KMS-11 (cell line): ENCODE measurements at regions not wholly inside any gene's neighbourhood (a gene's known extent, or its start where the extent isn't known, plus 50 kb on each side); places are given as distances from the start of the nearest gene placed in this dataset.

Experiments used
- H2AFZ ChIP-seq: fragments of 200-600 bp; sonication (generic); 2 replicates; pipeline ENCODE4 v1.6.1; 2016; ENCODE audit warnings: antibody characterized with exemption, mixed run types, low read depth
- H3K27ac ChIP-seq: fragments of 200-600 bp; sonication (generic); 2 replicates; pipeline ENCODE4 v1.6.1; 2016; ENCODE audit warnings: mild to moderate bottlenecking, mixed run types
- H3K27me3 ChIP-seq: fragments of 200-600 bp; sonication (generic); 2 replicates; pipeline ENCODE4 v1.6.1; 2017; ENCODE audit warnings: mild to moderate bottlenecking, low read depth, mixed run types, moderate library complexity; ENCODE audit not compliant: insufficient read depth
- H3K36me3 ChIP-seq: fragments of 200-600 bp; sonication (generic); 2 replicates; pipeline ENCODE4 v1.6.1; 2017; ENCODE audit warnings: mild to moderate bottlenecking, mixed run types; ENCODE audit not compliant: insufficient read depth
- H3K4me1 ChIP-seq: fragments of 200-600 bp; sonication (generic); 2 replicates; pipeline ENCODE4 v1.6.1; 2016; ENCODE audit warnings: mild to moderate bottlenecking, low read depth, mixed run types; ENCODE audit not compliant: poor library complexity, severe bottlenecking
- H3K4me2 ChIP-seq: fragments of 200-600 bp; sonication (generic); 2 replicates; pipeline ENCODE4 v1.7.0; 2016; ENCODE audit warnings: mild to moderate bottlenecking, mixed run types
- H3K4me3 ChIP-seq: fragments of 200-600 bp; sonication (generic); IDR thresholded peaks from 2 replicates; pipeline ENCODE4 v1.6.1; 2017; ENCODE audit warnings: low read depth, low read length, mixed read lengths; ENCODE audit not compliant: insufficient read depth
- H3K79me2 ChIP-seq: fragments of 200-600 bp; sonication (generic); 2 replicates; pipeline ENCODE4 v1.6.1; 2016; ENCODE audit warnings: low read depth, mixed run types; ENCODE audit not compliant: insufficient read depth
- H3K9ac ChIP-seq: fragments of 200-600 bp; sonication (generic); 2 replicates; pipeline ENCODE4 v1.6.1; 2016; ENCODE audit warnings: mild to moderate bottlenecking, mixed run types
- H4K20me1 ChIP-seq: fragments of 200-600 bp; sonication (generic); 2 replicates; pipeline ENCODE4 v1.6.1; 2016; ENCODE audit warnings: mild to moderate bottlenecking, mixed run types; ENCODE audit not compliant: insufficient read depth
- TF ChIP-seq, protein P1 (sequence below): fragments of 200-600 bp; sonication (generic); conservative IDR thresholded peaks from 2 replicates; pipeline ENCODE4 v1.6.1; 2017; ENCODE audit warnings: low read depth, mild to moderate bottlenecking, antibody characterized with exemption, low read length, moderate library complexity, mixed read lengths

DNA sequence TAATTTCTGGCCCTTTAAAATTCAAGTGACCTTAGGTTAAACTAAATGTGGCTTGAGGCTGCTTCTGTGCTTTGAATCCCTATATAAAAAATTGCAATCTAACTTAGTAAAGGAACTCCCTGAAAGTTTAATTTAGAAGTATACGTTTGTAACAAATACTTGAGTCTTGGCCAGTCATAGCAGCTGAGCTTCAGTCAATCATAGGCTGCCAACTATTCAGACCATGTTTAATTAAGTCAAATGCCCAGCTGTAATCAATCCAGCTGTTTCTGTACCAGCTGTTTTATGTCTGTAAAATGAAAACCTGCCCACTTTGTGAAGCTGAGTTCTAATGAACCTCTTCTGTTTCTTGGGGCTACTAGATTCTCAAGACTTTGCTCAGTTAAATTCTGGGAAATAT is 760.1 kb downstream of the MAT2B start:
- Histone ChIP-seq H2AFZ (no peak overlapping the region), H3K36me3 (no peaks in the 10 kb centered on the region), H3K4me3 (no peak overlapping the region), H3K79me2 (no peaks in the 10 kb centered on the region), H3K4me2 (no peak overlapping the region), H4K20me1 (no peaks in the 10 kb centered on the region), H3K27ac (no peak overlapping the region), H3K27me3 (no peaks in the 10 kb centered on the region), H3K9ac (no peak overlapping the region), H3K4me1 (no peaks in the 10 kb centered on the region)
- TF ChIP-seq, protein P1, sequence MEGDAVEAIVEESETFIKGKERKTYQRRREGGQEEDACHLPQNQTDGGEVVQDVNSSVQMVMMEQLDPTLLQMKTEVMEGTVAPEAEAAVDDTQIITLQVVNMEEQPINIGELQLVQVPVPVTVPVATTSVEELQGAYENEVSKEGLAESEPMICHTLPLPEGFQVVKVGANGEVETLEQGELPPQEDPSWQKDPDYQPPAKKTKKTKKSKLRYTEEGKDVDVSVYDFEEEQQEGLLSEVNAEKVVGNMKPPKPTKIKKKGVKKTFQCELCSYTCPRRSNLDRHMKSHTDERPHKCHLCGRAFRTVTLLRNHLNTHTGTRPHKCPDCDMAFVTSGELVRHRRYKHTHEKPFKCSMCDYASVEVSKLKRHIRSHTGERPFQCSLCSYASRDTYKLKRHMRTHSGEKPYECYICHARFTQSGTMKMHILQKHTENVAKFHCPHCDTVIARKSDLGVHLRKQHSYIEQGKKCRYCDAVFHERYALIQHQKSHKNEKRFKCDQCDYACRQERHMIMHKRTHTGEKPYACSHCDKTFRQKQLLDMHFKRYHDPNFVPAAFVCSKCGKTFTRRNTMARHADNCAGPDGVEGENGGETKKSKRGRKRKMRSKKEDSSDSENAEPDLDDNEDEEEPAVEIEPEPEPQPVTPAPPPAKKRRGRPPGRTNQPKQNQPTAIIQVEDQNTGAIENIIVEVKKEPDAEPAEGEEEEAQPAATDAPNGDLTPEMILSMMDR, result no peak

DNA sequence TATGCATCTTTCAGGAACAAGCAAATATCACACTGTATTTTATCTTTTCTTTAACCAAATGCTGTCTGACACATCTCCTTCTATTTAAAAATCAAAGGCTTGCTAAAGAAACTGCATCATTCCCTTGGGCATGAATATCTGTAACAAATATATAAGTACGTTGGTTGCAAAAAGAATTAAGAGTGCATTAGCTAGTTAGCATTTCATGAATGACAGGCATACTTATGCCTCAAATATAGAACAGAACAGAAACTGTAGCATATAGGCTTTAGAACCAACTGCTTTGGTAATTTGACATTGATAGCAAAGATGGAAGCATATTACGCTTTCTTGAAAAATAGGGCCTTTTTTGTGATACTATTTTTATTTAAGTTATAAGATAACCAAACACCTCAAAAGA is 761.2 kb downstream of the MAT2B start:
- H3K27me3 ChIP-seq, result no peaks in the 10 kb centered on the region
- no peak overlapping the region for H3K9ac ChIP-seq
- H3K4me1 ChIP-seq, result no peaks in the 10 kb centered on the region
- no peak overlapping the region for H3K27ac ChIP-seq
- H2AFZ ChIP-seq, result no peak overlapping the region
- H3K4me3 ChIP-seq, result no peak overlapping the region
- H4K20me1 ChIP-seq, result no peaks in the 10 kb centered on the region
- TF ChIP-seq, protein P1, result no peak
- H3K79me2 ChIP-seq, result no peaks in the 10 kb centered on the region
- no peak overlapping the region for H3K4me2 ChIP-seq
- H3K36me3 ChIP-seq, result no peaks in the 10 kb centered on the region

DNA sequence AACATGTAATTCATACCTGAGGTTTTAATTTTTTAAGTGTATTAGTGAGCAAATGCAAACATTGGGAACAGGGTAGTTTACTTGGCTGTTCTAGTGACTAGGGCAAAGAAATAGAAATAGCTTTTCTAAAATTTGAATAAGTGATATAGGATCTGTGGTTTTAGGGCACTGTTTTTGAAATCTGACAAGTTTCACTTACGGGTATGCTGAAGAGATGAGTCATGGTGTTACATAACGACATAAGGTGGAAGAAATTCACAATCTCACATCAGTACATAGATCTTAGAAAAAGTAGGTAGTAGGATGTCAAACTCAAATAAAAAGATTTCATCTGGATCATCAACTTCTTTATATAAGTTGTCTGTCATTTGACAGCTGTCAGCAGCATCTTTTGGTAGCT is 772.3 kb downstream of the MAT2B start:
- H3K4me2 ChIP-seq, result no peak overlapping the region
- H3K27me3 ChIP-seq, result no peaks in the 10 kb centered on the region
- no peaks in the 10 kb centered on the region for H4K20me1 ChIP-seq
- no peaks in the 10 kb centered on the region for H3K36me3 ChIP-seq
- no peak overlapping the region for H2AFZ ChIP-seq
- TF ChIP-seq, protein P1, result no peak
- no peaks in the 10 kb centered on the region for H3K4me1 ChIP-seq
- no peak overlapping the region for H3K9ac ChIP-seq
- no peaks in the 10 kb centered on the region for H3K79me2 ChIP-seq
- H3K27ac ChIP-seq, result no peak overlapping the region
- H3K4me3 ChIP-seq, result no peak overlapping the region

DNA sequence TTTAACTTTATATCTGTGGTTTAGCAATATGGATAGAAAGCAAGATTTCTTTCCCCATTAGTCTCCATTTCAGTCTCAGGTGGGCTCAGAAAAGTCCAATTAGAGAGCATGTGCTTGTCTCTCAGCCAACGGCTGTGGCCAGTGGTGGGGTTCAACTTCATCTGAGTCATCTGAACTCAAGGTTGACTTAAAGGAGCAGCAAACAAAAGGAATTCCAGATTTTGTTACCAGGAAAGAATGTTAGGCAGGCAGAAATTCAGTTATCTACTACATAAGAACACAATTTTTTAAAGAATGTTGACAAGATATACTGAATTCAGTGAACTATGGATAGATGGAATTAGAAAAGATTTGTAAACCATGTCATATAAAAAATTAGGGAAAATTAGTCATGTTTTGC is 784.1 kb downstream of the MAT2B start:
- Histone ChIP-seq H3K36me3 (no peaks in the 10 kb centered on the region), H2AFZ (no peak overlapping the region), H3K27ac (no peak overlapping the region), H3K79me2 (no peaks in the 10 kb centered on the region), H3K4me3 (no peak overlapping the region), H3K27me3 (no peaks in the 10 kb centered on the region), H3K4me1 (no peaks in the 10 kb centered on the region), H4K20me1 (no peaks in the 10 kb centered on the region), H3K9ac (no peak overlapping the region), H3K4me2 (no peak overlapping the region)
- TF ChIP-seq, protein P1, result no peak
